K562 (cell line): ENCODE measurements at regions not wholly inside any gene's neighbourhood (a gene's known extent, or its start where the extent isn't known, plus 50 kb on each side); places are given as distances from the start of the nearest gene placed in this dataset.

Source experiments
- ATAC-seq: fragments of 200-7000 bp; cut with Tn5 transposase; 3 replicates; pipeline ENCODE4 v1.9.1; 2020; ENCODE audit warnings: moderate library complexity
- BruUV-seq: library from RNA; stranded (reverse); fragments of 400-500 nt; replicated peaks from 2 replicates; lab custom pipeline; 2021; lab: Mats Ljungman, UMichigan
- CTCF ChIA-PET: fragments of 300-600 bp; formaldehyde crosslinking; extraction: SDS; loops from one replicate; lab custom pipeline; 2021; ENCODE audit warnings: low intra/inter-chr PET ratio; lab: Yijun Ruan, JAX
- POLR2A ChIA-PET: fragments of 300-600, 350-650 bp; sonication (Branson Sonifier 250); formaldehyde crosslinking; extraction: SDS; loops from one replicate; lab custom pipeline; 2021; ENCODE audit warnings: antibody characterized with exemption, inconsistent platforms; lab: Yijun Ruan, JAX
- DNase-seq, 4 experiments: peaks; one replicate each; pipeline versions ENCODE4 v3.0.0 to v3.0.0-alpha.2; 2011 to 2018; ENCODE audit warnings: low spot score in 3 of 4, mixed read lengths in 3 of 4; ENCODE audit errors: extremely low read depth in 1 of 4
- FAIRE-seq: peaks from 2 replicates; lab custom pipeline; 2011; peaks lifted over from hg19 to GRCh38; lab: Jason Lieb, UNC
- H2AFZ ChIP-seq: 2 replicates; pipeline ENCODE4 v1.6.0; 2011; ENCODE audit warnings: low read depth, low read length, control low read depth, inconsistent platforms
- H3K27ac ChIP-seq: fragments of 200-600 bp; 3 replicates; pipeline ENCODE4 v1.8.0; 2011; ENCODE audit warnings: low read depth, mild to moderate bottlenecking, control low read depth, inconsistent platforms, low read length, moderate library complexity, mixed read lengths; ENCODE audit errors: extremely low read depth
- H3K27me3 ChIP-seq, 2 experiments: fragments of 300-600 bp in 1 of 2; 2 replicates in 1 of 2; 3 replicates in 1 of 2; pipeline versions ENCODE4 v1.6.0 to v1.8.0; 2011; ENCODE audit warnings: inconsistent platforms in 2 of 2, low read length in 2 of 2, mild to moderate bottlenecking in 1 of 2, mixed read lengths in 1 of 2, moderate library complexity in 1 of 2; ENCODE audit not compliant: control insufficient read depth in 2 of 2, insufficient read depth in 2 of 2
- H3K36me3 ChIP-seq: fragments of 300-600 bp; 3 replicates; pipeline ENCODE4 v1.8.0; 2011; ENCODE audit warnings: mild to moderate bottlenecking, low read length, inconsistent platforms; ENCODE audit not compliant: control insufficient read depth, insufficient read depth
- H3K4me1 ChIP-seq, 2 experiments: fragments of 200-600 bp in 1 of 2; replicated peaks in 1 of 2; 2 replicates in 1 of 2; 3 replicates in 1 of 2; pipeline versions ENCODE4 v1.5.1 to v1.8.0; 2011; ENCODE audit warnings: inconsistent platforms in 2 of 2, low read length in 2 of 2, mild to moderate bottlenecking in 1 of 2, mixed read lengths in 1 of 2, moderate library complexity in 1 of 2; ENCODE audit not compliant: control insufficient read depth in 2 of 2, insufficient read depth in 2 of 2
- H3K4me2 ChIP-seq: 2 replicates; pipeline ENCODE4 v1.6.1; 2011; ENCODE audit warnings: low read length, control low read depth, inconsistent platforms, mixed read lengths; ENCODE audit not compliant: insufficient read depth
- H3K4me3 ChIP-seq: fragments of 200-600 bp; sonication (generic), shearing (Covaris generic); 2 replicates; pipeline ENCODE4 v1.5.1; 2016; ENCODE audit warnings: control low read depth, inconsistent platforms
- H3K79me2 ChIP-seq: fragments of 200-600 bp; 3 replicates; pipeline ENCODE4 v1.8.0; 2011; ENCODE audit warnings: low read length, inconsistent platforms; ENCODE audit not compliant: control insufficient read depth, insufficient read depth
- H3K9ac ChIP-seq, 2 experiments: 2 replicates each; pipeline versions ENCODE4 v1.6.0 to v1.6.1; 2011; ENCODE audit warnings: low read depth in 2 of 2, low read length in 2 of 2, control low read depth in 1 of 2, inconsistent platforms in 1 of 2, mild to moderate bottlenecking in 1 of 2, mixed read lengths in 1 of 2; ENCODE audit not compliant: insufficient read depth in 1 of 2
- H3K9me1 ChIP-seq: one replicate; pipeline ENCODE4 v1.6.0; 2011; ENCODE audit warnings: inconsistent platforms, mild to moderate bottlenecking, low read length, moderate library complexity; ENCODE audit not compliant: control insufficient read depth, insufficient read depth
- H3K9me3 ChIP-seq: replicated peaks from 2 replicates; pipeline ENCODE4 v1.5.1; 2011; ENCODE audit warnings: low read depth, low read length, inconsistent platforms; ENCODE audit not compliant: control insufficient read depth, insufficient read depth
- H4K20me1 ChIP-seq: replicated peaks from 2 replicates; pipeline ENCODE4 v1.6.1; 2011; ENCODE audit warnings: low read length, inconsistent platforms, mixed read lengths; ENCODE audit not compliant: control insufficient read depth, insufficient read depth
- CREBBP ChIP-seq: IDR thresholded peaks from one replicate; pipeline ENCODE4 v1.6.1; 2012; ENCODE audit warnings: low read depth, mild to moderate bottlenecking, control low read depth, inconsistent platforms, low read length
- EGR1 ChIP-seq: fragments of 450-650 bp; conservative IDR thresholded peaks from 2 replicates; pipeline ENCODE4 v1.6.1; 2017; ENCODE audit warnings: mild to moderate bottlenecking
- HDAC3 ChIP-seq: fragments of 450-650 bp; IDR thresholded peaks from 2 replicates; pipeline ENCODE4 v1.6.1; 2018; ENCODE audit warnings: borderline replicate concordance, mild to moderate bottlenecking, moderate library complexity; ENCODE audit not compliant: partially characterized antibody
- KAT2B ChIP-seq: IDR thresholded peaks from one replicate; pipeline ENCODE4 v1.6.1; 2012; ENCODE audit warnings: low read depth, mild to moderate bottlenecking, control low read depth, inconsistent platforms, low read length, moderate library complexity
- MBD2 ChIP-seq: sonication (generic); IDR thresholded peaks from 2 replicates; pipeline ENCODE4 v1.6.1; 2016; ENCODE audit warnings: low read depth, borderline replicate concordance
- NR1H2 ChIP-seq: sonication (generic); formaldehyde crosslinking; IDR thresholded peaks from 2 replicates; pipeline ENCODE4 v1.4.0; 2020; ENCODE audit warnings: mild to moderate bottlenecking, missing genetic modification reagents
- RNF2 ChIP-seq: sonication (generic); IDR thresholded peaks from 2 replicates; pipeline ENCODE4 v1.6.1; 2016
- TRIM28 ChIP-seq: fragments of 450-650 bp; IDR thresholded peaks from 2 replicates; pipeline ENCODE4 v1.6.1; 2017
- U2AF2 ChIP-seq: fragments of 200-400 bp; formaldehyde crosslinking; optimal IDR thresholded peaks from 2 replicates; pipeline ENCODE3; 2017; ENCODE audit warnings: low read depth, mild to moderate bottlenecking, low read length
- XRCC5 ChIP-seq: fragments of 200-400 bp; formaldehyde crosslinking; IDR thresholded peaks from 2 replicates; pipeline ENCODE4 v1.6.1; 2017; ENCODE audit warnings: low read depth, mild to moderate bottlenecking, low read length
- YY1 ChIP-seq, 3 experiments: IDR thresholded peaks; 2 replicates each; pipeline ENCODE4 v1.6.1; 2011; ENCODE audit warnings: low read length in 2 of 3, mild to moderate bottlenecking in 2 of 3, moderate library complexity in 2 of 3, borderline replicate concordance in 1 of 3, control low read depth in 1 of 3, low read depth in 1 of 3; ENCODE audit not compliant: insufficient read depth in 3 of 3, insufficient replicate concordance in 2 of 3, control insufficient read depth in 1 of 3, insufficient read length in 1 of 3; ENCODE audit errors: extremely low read depth in 1 of 3
- ZBED1 ChIP-seq: IDR thresholded peaks from 2 replicates; pipeline ENCODE4 v1.6.1; 2014
- ZFP36 ChIP-seq: fragments of 150-350 bp; IDR thresholded peaks from 2 replicates; pipeline ENCODE4 v1.6.1; 2018; ENCODE audit warnings: low read length, low read depth; ENCODE audit not compliant: partially characterized antibody
- ZNF143 ChIP-seq: sonication (generic); formaldehyde crosslinking; IDR thresholded peaks from 2 replicates; pipeline ENCODE4 v1.9.0; 2022; ENCODE audit warnings: mild to moderate bottlenecking, missing genetic modification reagents
- in situ Hi-C: fragments of 300-500 bp; cut with MboI; formaldehyde crosslinking; loops from 4 replicates; pipeline ENCODE4 v1.15.0; 2018; ENCODE audit warnings: inconsistent platforms, mixed read lengths
- intact Hi-C: fragments of 100-400 bp; cut with micrococcal nuclease; formaldehyde crosslinking; loops from 2 replicates; pipeline ENCODE4 v1.14.2; 2022
- TF ChIP-seq, protein P1 (sequence below): IDR thresholded peaks from 2 replicates; pipeline ENCODE4 v1.6.1; 2016; ENCODE audit warnings: missing genetic modification characterization, missing compliant biosample characterization
- TF ChIP-seq, protein P2 (sequence below), 2 experiments: fragments of 450-650 bp; IDR thresholded peaks; 2 replicates each; pipeline ENCODE4 v1.6.1; 2016; ENCODE audit warnings: mild to moderate bottlenecking in 2 of 2, borderline replicate concordance in 1 of 2, low read depth in 1 of 2, moderate library complexity in 1 of 2

GRCh38 chr5:86894056-86894455 is 276.3 kb downstream of the COX7C start:
- no peaks in the 10 kb centered on the region for H3K4me1 ChIP-seq
- H3K4me3 ChIP-seq: no peak overlapping the region
- in situ Hi-C loops (no loop called here), intact Hi-C loops (no loop called here)
- no peaks in the 10 kb centered on the region for H3K36me3 ChIP-seq
- no peak overlapping the region for H2AFZ ChIP-seq
- H3K79me2 ChIP-seq: no peaks in the 10 kb centered on the region
- H3K9me1 ChIP-seq: no peaks in the 10 kb centered on the region
- no peaks in the 10 kb centered on the region for H4K20me1 ChIP-seq
- POLR2A ChIA-PET: no interaction called here
- no peak for DNase-seq
- no peak for ATAC-seq
- H3K27me3 ChIP-seq: no peaks in the 10 kb centered on the region
- H3K9ac ChIP-seq: no peak overlapping the region
- FAIRE-seq: no peak
- H3K9me3 ChIP-seq: no peaks in the 10 kb centered on the region
- CTCF ChIA-PET: no interaction called here
- BruUV-seq: no TSS peak
- H3K4me2 ChIP-seq: no peak overlapping the region
- no peak overlapping the region for H3K27ac ChIP-seq
- TF ChIP-seq ZBED1: no peak
- TF ChIP-seq ZFP36: no peak
- TF ChIP-seq YY1 (IDR thresholded peaks at IDR 0.05; ENCODE audit: borderline replicate concordance in 1 of 3, control insufficient read depth in 1 of 3, extremely low read depth in 1 of 3, insufficient read depth in 3 of 3, insufficient read length in 1 of 3, insufficient replicate concordance in 2 of 3, low read depth in 1 of 3, low read length in 2 of 3): no peak
- no peak for TF ChIP-seq XRCC5
- no peak for TF ChIP-seq KAT2B
- TF ChIP-seq HDAC3: no peak
- TF ChIP-seq U2AF2: no peak
- TF ChIP-seq NR1H2: no peak
- TF ChIP-seq TRIM28: no peak
- TF ChIP-seq EGR1: no peak
- no peak for TF ChIP-seq CREBBP
- TF ChIP-seq RNF2: no peak
- TF ChIP-seq, protein P1, sequence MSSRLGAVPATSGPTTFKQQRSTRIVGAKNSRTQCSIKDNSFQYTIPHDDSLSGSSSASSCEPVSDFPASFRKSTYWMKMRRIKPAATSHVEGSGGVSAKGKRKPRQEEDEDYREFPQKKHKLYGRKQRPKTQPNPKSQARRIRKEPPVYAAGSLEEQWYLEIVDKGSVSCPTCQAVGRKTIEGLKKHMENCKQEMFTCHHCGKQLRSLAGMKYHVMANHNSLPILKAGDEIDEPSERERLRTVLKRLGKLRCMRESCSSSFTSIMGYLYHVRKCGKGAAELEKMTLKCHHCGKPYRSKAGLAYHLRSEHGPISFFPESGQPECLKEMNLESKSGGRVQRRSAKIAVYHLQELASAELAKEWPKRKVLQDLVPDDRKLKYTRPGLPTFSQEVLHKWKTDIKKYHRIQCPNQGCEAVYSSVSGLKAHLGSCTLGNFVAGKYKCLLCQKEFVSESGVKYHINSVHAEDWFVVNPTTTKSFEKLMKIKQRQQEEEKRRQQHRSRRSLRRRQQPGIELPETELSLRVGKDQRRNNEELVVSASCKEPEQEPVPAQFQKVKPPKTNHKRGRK (tag): no peak
- TF ChIP-seq, protein P2, sequence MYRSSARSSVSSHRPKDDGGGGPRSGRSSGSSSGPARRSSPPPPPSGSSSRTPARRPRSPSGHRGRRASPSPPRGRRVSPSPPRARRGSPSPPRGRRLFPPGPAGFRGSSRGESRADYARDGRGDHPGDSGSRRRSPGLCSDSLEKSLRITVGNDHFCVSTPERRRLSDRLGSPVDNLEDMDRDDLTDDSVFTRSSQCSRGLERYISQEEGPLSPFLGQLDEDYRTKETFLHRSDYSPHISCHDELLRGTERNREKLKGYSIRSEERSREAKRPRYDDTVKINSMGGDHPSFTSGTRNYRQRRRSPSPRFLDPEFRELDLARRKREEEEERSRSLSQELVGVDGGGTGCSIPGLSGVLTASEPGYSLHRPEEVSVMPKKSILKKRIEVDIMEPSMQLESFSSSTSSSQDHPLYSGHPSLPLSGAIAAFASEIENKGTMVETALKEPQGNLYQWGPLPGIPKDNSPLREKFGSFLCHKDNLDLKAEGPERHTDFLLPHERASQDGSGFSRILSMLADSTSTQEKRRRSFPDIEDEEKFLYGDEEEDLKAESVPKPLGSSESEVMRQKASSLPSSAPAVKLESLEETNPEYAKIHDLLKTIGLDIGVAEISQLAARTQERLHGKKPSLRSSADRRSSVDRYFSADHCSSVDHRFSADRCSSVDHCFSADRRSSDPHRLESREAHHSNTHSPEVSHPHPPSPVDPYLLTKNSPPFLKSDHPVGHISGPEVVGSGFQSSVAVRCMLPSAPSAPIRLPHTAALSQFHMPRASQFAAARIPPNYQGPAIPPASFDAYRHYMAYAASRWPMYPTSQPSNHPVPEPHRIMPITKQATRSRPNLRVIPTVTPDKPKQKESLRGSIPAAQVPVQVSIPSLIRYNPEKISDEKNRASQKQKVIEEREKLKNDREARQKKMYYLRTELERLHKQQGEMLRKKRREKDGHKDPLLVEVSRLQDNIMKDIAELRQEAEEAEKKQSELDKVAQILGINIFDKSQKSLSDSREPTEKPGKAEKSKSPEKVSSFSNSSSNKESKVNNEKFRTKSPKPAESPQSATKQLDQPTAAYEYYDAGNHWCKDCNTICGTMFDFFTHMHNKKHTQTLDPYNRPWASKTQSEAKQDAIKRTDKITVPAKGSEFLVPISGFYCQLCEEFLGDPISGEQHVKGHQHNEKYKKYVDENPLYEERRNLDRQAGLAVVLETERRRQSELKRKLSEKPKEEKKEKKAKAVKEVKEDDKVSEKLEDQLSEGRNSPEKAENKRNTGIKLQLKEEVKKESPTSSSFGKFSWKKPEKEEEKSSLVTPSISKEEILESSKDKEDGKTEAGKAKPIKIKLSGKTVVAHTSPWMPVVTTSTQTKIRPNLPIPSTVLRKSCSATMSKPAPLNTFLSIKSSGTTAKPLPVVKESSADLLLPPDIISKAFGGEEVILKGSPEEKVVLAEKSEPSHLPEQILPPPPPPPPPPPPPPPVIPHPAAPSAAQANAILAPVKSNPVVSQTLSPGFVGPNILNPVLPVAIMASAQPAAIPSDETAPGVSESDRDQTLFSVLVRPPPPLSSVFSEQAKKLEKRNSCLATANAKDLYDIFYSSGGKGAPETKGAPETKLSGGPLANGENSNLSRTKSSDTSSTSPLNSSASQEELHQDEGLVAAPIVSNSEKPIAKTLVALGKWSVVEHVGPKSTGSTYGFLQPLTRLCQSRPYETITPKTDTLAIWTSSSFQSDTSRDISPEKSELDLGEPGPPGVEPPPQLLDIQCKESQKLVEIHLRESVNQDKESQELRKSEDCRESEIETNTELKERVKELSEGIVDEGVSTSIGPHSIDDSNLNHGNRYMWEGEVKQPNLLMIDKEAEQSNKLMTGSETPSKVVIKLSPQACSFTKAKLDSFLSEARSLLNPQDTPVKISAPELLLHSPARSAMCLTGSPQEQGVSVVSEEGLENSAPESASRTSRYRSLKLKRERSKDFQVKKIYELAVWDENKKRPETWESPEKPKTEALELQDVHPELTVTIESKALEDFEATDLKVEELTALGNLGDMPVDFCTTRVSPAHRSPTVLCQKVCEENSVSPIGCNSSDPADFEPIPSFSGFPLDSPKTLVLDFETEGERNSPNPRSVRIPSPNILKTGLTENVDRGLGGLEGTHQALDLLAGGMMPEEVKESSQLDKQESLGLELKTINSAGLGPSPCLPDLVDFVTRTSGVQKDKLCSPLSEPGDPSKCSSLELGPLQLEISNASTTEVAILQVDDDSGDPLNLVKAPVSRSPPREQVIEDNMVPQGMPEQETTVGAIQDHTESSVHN (IDR thresholded peaks at IDR 0.05; ENCODE audit: borderline replicate concordance in 1 of 2, low read depth in 1 of 2): no peak
- TF ChIP-seq MBD2: no peak
- no peak for TF ChIP-seq ZNF143 (CRISPR knock-in tag)
